B cell (primary cell): ENCODE measurements at regions not wholly inside any gene's neighbourhood (a gene's known extent, or its start where the extent isn't known, plus 50 kb on each side); places are given as distances from the start of the nearest gene placed in this dataset.

Experiments
- EZH2 ChIP-seq: IDR thresholded peaks from 2 replicates; pipeline ENCODE4 v1.6.1; 2012; ENCODE audit warnings: borderline replicate concordance, low read depth, mild to moderate bottlenecking, moderate library complexity, low read length; ENCODE audit not compliant: insufficient read depth, poor library complexity, severe bottlenecking
- TF ChIP-seq, protein P1 (sequence below): fragments of 200-600 bp; IDR thresholded peaks from one replicate; pipeline ENCODE4 v1.8.0; 2022; ENCODE audit warnings: antibody characterized with exemption, mild to moderate bottlenecking

DNA sequence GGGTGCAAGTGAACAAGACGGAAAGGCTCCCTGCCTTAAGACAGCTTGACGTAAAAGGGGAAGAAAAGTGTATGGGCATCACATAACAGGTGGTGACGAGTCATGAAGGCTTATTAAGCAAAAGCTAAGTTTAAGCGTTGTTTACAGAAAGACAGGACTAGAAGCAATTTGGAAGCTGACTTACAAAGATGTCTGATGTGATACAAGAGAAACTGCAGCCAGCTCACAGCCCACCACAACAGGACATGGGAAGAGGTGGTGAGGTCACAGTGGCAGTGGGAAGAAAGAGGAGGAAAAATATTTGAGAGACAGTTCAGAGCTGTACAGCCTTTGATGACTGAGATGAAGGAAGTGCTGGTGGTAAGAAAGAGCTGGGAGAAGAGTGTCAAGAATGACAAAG, 181.6 kb downstream of the KLF12 start:
- TF ChIP-seq, protein P1, sequence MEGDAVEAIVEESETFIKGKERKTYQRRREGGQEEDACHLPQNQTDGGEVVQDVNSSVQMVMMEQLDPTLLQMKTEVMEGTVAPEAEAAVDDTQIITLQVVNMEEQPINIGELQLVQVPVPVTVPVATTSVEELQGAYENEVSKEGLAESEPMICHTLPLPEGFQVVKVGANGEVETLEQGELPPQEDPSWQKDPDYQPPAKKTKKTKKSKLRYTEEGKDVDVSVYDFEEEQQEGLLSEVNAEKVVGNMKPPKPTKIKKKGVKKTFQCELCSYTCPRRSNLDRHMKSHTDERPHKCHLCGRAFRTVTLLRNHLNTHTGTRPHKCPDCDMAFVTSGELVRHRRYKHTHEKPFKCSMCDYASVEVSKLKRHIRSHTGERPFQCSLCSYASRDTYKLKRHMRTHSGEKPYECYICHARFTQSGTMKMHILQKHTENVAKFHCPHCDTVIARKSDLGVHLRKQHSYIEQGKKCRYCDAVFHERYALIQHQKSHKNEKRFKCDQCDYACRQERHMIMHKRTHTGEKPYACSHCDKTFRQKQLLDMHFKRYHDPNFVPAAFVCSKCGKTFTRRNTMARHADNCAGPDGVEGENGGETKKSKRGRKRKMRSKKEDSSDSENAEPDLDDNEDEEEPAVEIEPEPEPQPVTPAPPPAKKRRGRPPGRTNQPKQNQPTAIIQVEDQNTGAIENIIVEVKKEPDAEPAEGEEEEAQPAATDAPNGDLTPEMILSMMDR: no peak
- no peak for TF ChIP-seq EZH2
